ENCODE measurements at regions not wholly inside any gene's neighbourhood (a gene's known extent, or its start where the extent isn't known, plus 50 kb on each side); places are given as distances from the start of the nearest gene placed in this dataset.

DNA sequence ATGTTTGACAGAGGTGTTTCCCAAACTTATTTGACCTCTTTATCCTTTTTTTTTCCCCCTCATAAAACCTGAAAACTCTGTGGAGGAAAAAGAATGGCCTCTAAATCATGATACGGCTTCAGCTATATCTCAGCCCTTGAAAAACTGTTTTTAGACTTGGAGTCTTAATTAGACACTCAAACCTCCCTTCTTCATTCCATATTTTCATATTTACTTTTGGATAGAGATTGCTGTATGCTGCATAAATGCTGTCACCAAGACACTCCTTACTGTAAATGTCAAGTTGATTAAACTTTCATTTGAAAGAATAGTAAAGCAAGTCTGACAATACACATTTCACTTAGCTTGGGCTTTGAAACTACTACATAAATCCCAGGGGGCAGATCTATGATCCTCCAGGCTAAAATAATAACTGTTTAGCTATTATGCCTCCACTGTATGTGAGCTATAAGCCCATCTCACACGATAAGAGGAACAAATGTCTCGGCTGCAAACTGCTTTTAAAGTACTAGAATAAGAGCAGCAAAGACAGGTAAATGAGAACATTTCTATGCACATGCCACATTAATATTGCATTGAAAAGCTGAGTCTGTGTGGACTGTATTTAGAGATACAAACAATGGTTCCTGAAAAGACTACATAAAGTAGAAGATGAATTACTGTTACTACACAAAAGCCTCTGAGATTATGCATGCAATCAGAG lies 141.3 kb upstream of the HMGN3 start:
- Mint-ChIP-seq H3K9me3 (ENCODE audit: unreplicated experiment) (no peaks in the 10 kb centered on the region), H3K36me3 (ENCODE audit: low read depth, unreplicated experiment) (no peaks in the 10 kb centered on the region), H3K27ac (ENCODE audit: unreplicated experiment) (no peak overlapping the region), H3K27me3 (ENCODE audit: low read depth, unreplicated experiment) (no peaks in the 10 kb centered on the region), H3K4me1 (ENCODE audit: low read depth, unreplicated experiment) (peaks cover 6% of the 10 kb centered on the region), H3K4me3 (ENCODE audit: unreplicated experiment) (no peak overlapping the region)
- Histone ChIP-seq H4K20me1 (ENCODE audit: insufficient read depth, low read length) (no peaks in the 10 kb centered on the region), H3K9me3 (ENCODE audit: insufficient read depth, low read depth, low read length) (no peaks in the 10 kb centered on the region), H3K9ac (ENCODE audit: low read length) (no peak overlapping the region), H3K36me3 (ENCODE audit: insufficient read depth, low read length) (no peaks in the 10 kb centered on the region), H3K27me3 (ENCODE audit: insufficient read depth, low read length) (no peaks in the 10 kb centered on the region), H3K27ac (ENCODE audit: low read depth, low read length) (no peak overlapping the region), H3K4me3 (ENCODE audit: insufficient read depth, low read depth, low read length) (no peak overlapping the region), H3K4me1 (ENCODE audit: insufficient read depth, low read length) (peaks cover 4% of the 10 kb centered on the region), H2AFZ (ENCODE audit: low read depth, low read length) (no peak overlapping the region), H3K79me2 (ENCODE audit: insufficient read depth, low read length) (no peaks in the 10 kb centered on the region), H3K4me2 (ENCODE audit: low read length) (no peak overlapping the region)
- DNase-seq (ENCODE audit: low read depth), result no peak
- TF ChIP-seq EZH2 (IDR thresholded peaks at IDR 0.05; ENCODE audit: insufficient read depth, low read length) (no peak), CTCF (IDR thresholded peaks at IDR 0.05; ENCODE audit: insufficient read depth, low read depth, low read length) (no peak)
- FAIRE-seq, result no peak

- Mint-ChIP-seq H3K27me3 (ENCODE audit: low read depth, unreplicated experiment) (no peaks in the 10 kb centered on the region), H3K36me3 (ENCODE audit: low read depth, unreplicated experiment) (no peaks in the 10 kb centered on the region), H3K27ac (ENCODE audit: unreplicated experiment) (no peak overlapping the region), H3K4me3 (ENCODE audit: unreplicated experiment) (no peak overlapping the region), H3K4me1 (ENCODE audit: low read depth, unreplicated experiment) (peaks cover 6% of the 10 kb centered on the region), H3K9me3 (ENCODE audit: unreplicated experiment) (peaks cover 3% of the 10 kb centered on the region)
- Histone ChIP-seq H3K9ac (ENCODE audit: low read length) (no peak overlapping the region), H3K27me3 (ENCODE audit: insufficient read depth, low read length) (no peaks in the 10 kb centered on the region), H3K4me3 (ENCODE audit: insufficient read depth, low read depth, low read length) (no peak overlapping the region), H3K36me3 (ENCODE audit: insufficient read depth, low read length) (no peaks in the 10 kb centered on the region), H3K4me2 (ENCODE audit: low read length) (no peak overlapping the region), H3K79me2 (ENCODE audit: insufficient read depth, low read length) (no peaks in the 10 kb centered on the region), H4K20me1 (ENCODE audit: insufficient read depth, low read length) (no peaks in the 10 kb centered on the region), H3K4me1 (ENCODE audit: insufficient read depth, low read length) (peaks cover 4% of the 10 kb centered on the region), H3K27ac (ENCODE audit: low read depth, low read length) (no peak overlapping the region), H2AFZ (ENCODE audit: low read depth, low read length) (no peak overlapping the region), H3K9me3 (ENCODE audit: insufficient read depth, low read depth, low read length) (peaks cover 5% of the 10 kb centered on the region)
- FAIRE-seq (no peak), DNase-seq (ENCODE audit: low read depth) (no peak)
- TF ChIP-seq EZH2 (IDR thresholded peaks at IDR 0.05; ENCODE audit: insufficient read depth, low read length), result no peak
- TF ChIP-seq CTCF (IDR thresholded peaks at IDR 0.05; ENCODE audit: insufficient read depth, low read depth, low read length), result no peak
These were observed 139.8 kb upstream of the HMGN3 start for GRCh38 chr6:79374308-79374707.

GRCh38 chr6:79373880-79374279 lies 139.4 kb upstream of the HMGN3 start:
- Mint-ChIP-seq H3K4me3 (ENCODE audit: unreplicated experiment) (no peak overlapping the region), H3K27me3 (ENCODE audit: low read depth, unreplicated experiment) (no peaks in the 10 kb centered on the region), H3K4me1 (ENCODE audit: low read depth, unreplicated experiment) (peaks cover 6% of the 10 kb centered on the region), H3K27ac (ENCODE audit: unreplicated experiment) (no peak overlapping the region), H3K9me3 (ENCODE audit: unreplicated experiment) (peaks cover 3% of the 10 kb centered on the region), H3K36me3 (ENCODE audit: low read depth, unreplicated experiment) (no peaks in the 10 kb centered on the region)
- no peak overlapping the region for H2AFZ ChIP-seq (ENCODE audit: low read depth, low read length)
- TF ChIP-seq EZH2 (IDR thresholded peaks at IDR 0.05; ENCODE audit: insufficient read depth, low read length) (no peak), CTCF (IDR thresholded peaks at IDR 0.05; ENCODE audit: insufficient read depth, low read depth, low read length) (no peak)
- no peaks in the 10 kb centered on the region for H4K20me1 ChIP-seq (ENCODE audit: insufficient read depth, low read length)
- H3K27me3 ChIP-seq (ENCODE audit: insufficient read depth, low read length), result no peaks in the 10 kb centered on the region
- H3K9ac ChIP-seq (ENCODE audit: low read length), result no peak overlapping the region
- H3K36me3 ChIP-seq (ENCODE audit: insufficient read depth, low read length), result no peaks in the 10 kb centered on the region
- FAIRE-seq (no peak), DNase-seq (ENCODE audit: low read depth) (no peak)
- H3K9me3 ChIP-seq (ENCODE audit: insufficient read depth, low read depth, low read length), result peaks cover 5% of the 10 kb centered on the region
- no peaks in the 10 kb centered on the region for H3K79me2 ChIP-seq (ENCODE audit: insufficient read depth, low read length)
- H3K4me2 ChIP-seq (ENCODE audit: low read length), result no peak overlapping the region
- no peak overlapping the region for H3K4me3 ChIP-seq (ENCODE audit: insufficient read depth, low read depth, low read length)
- peaks cover 4% of the 10 kb centered on the region for H3K4me1 ChIP-seq (ENCODE audit: insufficient read depth, low read length)
- H3K27ac ChIP-seq (ENCODE audit: low read depth, low read length), result no peak overlapping the region

Measured in astrocyte (in vitro differentiated cells and primary cell).